ENCODE measurements at regions not wholly inside any gene's neighbourhood (a gene's known extent, or its start where the extent isn't known, plus 50 kb on each side); places are given as distances from the start of the nearest gene placed in this dataset.

DNA sequence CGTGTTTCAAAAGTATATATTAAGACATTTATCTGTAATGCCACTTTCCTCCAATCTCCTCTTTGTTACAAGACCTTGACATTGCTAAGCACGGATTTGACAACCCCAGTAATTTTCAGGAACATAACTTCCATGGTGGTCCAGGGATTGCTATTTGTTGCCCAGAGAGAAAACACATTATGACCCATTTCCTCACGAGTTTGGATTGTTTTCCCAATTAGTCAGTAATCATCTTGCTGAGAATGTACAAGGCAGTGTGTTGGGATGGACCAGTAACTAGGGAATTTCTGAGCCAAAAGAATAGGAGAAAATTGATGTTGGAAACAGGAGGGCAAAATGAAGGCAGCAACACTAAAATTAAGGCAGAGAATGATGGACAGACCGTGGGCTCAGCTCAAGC is 574.1 kb downstream of the EBF1 start:
- Histone ChIP-seq H3K27me3 (ENCODE audit: insufficient read depth, low read length) (no peaks in the 10 kb centered on the region), H2AFZ (ENCODE audit: low read length) (no peak overlapping the region), H3K36me3 (ENCODE audit: insufficient read depth, low read length) (no peaks in the 10 kb centered on the region), H3K4me2 (ENCODE audit: low read length) (no peak overlapping the region), H3K9me2 (ENCODE audit: low read depth, low read length) (no peaks in the 10 kb centered on the region), H3K4me1 (ENCODE audit: insufficient read depth, low read length, severe bottlenecking) (no peaks in the 10 kb centered on the region), H3K9ac (ENCODE audit: low read length) (no peak overlapping the region), H4K20me1 (ENCODE audit: insufficient read depth, low read length) (no peaks in the 10 kb centered on the region), H3F3A (ENCODE audit: insufficient read depth, low read length) (no peaks in the 10 kb centered on the region), H3K4me3 (ENCODE audit: low read depth, low read length, poor library complexity, severe bottlenecking) (no peak overlapping the region), H3K27ac (ENCODE audit: low read depth, low read length, poor library complexity, severe bottlenecking) (no peak overlapping the region), H3K79me2 (ENCODE audit: insufficient read depth, low read length) (no peaks in the 10 kb centered on the region), H3K9me3 (ENCODE audit: low read length) (no peaks in the 10 kb centered on the region)
- TF ChIP-seq, protein P1, sequence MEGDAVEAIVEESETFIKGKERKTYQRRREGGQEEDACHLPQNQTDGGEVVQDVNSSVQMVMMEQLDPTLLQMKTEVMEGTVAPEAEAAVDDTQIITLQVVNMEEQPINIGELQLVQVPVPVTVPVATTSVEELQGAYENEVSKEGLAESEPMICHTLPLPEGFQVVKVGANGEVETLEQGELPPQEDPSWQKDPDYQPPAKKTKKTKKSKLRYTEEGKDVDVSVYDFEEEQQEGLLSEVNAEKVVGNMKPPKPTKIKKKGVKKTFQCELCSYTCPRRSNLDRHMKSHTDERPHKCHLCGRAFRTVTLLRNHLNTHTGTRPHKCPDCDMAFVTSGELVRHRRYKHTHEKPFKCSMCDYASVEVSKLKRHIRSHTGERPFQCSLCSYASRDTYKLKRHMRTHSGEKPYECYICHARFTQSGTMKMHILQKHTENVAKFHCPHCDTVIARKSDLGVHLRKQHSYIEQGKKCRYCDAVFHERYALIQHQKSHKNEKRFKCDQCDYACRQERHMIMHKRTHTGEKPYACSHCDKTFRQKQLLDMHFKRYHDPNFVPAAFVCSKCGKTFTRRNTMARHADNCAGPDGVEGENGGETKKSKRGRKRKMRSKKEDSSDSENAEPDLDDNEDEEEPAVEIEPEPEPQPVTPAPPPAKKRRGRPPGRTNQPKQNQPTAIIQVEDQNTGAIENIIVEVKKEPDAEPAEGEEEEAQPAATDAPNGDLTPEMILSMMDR (IDR thresholded peaks at IDR 0.05; ENCODE audit: low read length): no peak
- TF ChIP-seq EZH2 (IDR thresholded peaks at IDR 0.05; ENCODE audit: borderline replicate concordance, low read length): no peak

DNA sequence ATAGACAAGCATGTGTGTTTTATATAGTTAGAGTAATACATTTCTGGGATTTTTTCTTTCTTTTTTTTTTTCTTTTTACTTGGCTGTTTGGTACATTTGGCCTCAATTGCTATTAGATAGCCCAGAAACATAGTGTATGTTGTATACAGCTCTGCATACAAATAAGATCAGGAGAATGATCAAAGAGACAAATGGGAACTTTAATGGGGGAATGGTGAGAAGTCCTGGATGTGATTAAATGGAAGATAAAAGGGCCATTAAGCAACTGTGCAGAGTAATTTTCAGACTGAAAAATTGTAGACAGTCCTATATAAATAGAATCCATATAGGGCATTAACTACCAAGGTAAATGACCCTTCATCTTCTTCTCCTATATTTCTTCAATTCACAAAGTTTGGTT is 575.6 kb downstream of the EBF1 start:
- no peaks in the 10 kb centered on the region for H3K9me3 ChIP-seq (ENCODE audit: low read length)
- no peak overlapping the region for H2AFZ ChIP-seq (ENCODE audit: low read length)
- H3F3A ChIP-seq (ENCODE audit: insufficient read depth, low read length): no peaks in the 10 kb centered on the region
- TF ChIP-seq, protein P1 (IDR thresholded peaks at IDR 0.05; ENCODE audit: low read length): no peak
- no peak for TF ChIP-seq EZH2 (IDR thresholded peaks at IDR 0.05; ENCODE audit: borderline replicate concordance, low read length)
- H3K36me3 ChIP-seq (ENCODE audit: insufficient read depth, low read length): no peaks in the 10 kb centered on the region
- no peak overlapping the region for H3K4me2 ChIP-seq (ENCODE audit: low read length)
- no peaks in the 10 kb centered on the region for H3K9me2 ChIP-seq (ENCODE audit: low read depth, low read length)
- no peaks in the 10 kb centered on the region for H3K27me3 ChIP-seq (ENCODE audit: insufficient read depth, low read length)
- no peak overlapping the region for H3K9ac ChIP-seq (ENCODE audit: low read length)
- no peaks in the 10 kb centered on the region for H4K20me1 ChIP-seq (ENCODE audit: insufficient read depth, low read length)
- no peaks in the 10 kb centered on the region for H3K79me2 ChIP-seq (ENCODE audit: insufficient read depth, low read length)
- no peak overlapping the region for H3K4me3 ChIP-seq (ENCODE audit: low read depth, low read length, poor library complexity, severe bottlenecking)
- no peak overlapping the region for H3K27ac ChIP-seq (ENCODE audit: low read depth, low read length, poor library complexity, severe bottlenecking)
- no peaks in the 10 kb centered on the region for H3K4me1 ChIP-seq (ENCODE audit: insufficient read depth, low read length, severe bottlenecking)

DNA sequence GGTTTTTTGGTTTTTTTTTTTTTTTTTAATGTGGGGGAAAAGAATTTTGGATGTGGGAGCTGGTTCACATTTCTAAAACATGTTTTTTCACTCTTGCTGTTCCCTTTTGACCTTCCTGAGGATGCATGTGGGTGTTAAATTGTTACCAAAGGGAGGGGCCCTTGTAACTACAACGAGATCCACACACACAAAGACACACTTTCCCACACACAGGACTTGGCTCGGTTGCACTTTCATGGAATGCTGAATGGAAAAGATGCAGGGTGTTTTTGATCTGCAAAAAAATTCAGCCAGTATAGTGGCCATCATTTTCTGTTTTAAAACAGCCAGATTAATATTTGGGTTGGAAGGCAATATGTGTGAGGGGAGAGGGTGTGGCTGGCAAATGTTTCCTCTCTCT is 576.9 kb downstream of the EBF1 start:
- no peak overlapping the region for H2AFZ ChIP-seq (ENCODE audit: low read length)
- no peak overlapping the region for H3K4me3 ChIP-seq (ENCODE audit: low read depth, low read length, poor library complexity, severe bottlenecking)
- H3K36me3 ChIP-seq (ENCODE audit: insufficient read depth, low read length): no peaks in the 10 kb centered on the region
- no peaks in the 10 kb centered on the region for H4K20me1 ChIP-seq (ENCODE audit: insufficient read depth, low read length)
- H3K4me2 ChIP-seq (ENCODE audit: low read length): no peak overlapping the region
- no peaks in the 10 kb centered on the region for H3K4me1 ChIP-seq (ENCODE audit: insufficient read depth, low read length, severe bottlenecking)
- TF ChIP-seq, protein P1 (IDR thresholded peaks at IDR 0.05; ENCODE audit: low read length): no peak
- TF ChIP-seq EZH2 (IDR thresholded peaks at IDR 0.05; ENCODE audit: borderline replicate concordance, low read length): no peak
- H3K27ac ChIP-seq (ENCODE audit: low read depth, low read length, poor library complexity, severe bottlenecking): no peak overlapping the region
- no peaks in the 10 kb centered on the region for H3F3A ChIP-seq (ENCODE audit: insufficient read depth, low read length)
- no peaks in the 10 kb centered on the region for H3K9me3 ChIP-seq (ENCODE audit: low read length)
- H3K79me2 ChIP-seq (ENCODE audit: insufficient read depth, low read length): no peaks in the 10 kb centered on the region
- no peaks in the 10 kb centered on the region for H3K9me2 ChIP-seq (ENCODE audit: low read depth, low read length)
- H3K9ac ChIP-seq (ENCODE audit: low read length): no peak overlapping the region
- no peaks in the 10 kb centered on the region for H3K27me3 ChIP-seq (ENCODE audit: insufficient read depth, low read length)
